HepG2 (cell line): ENCODE measurements at regions not wholly inside any gene's neighbourhood (a gene's known extent, or its start where the extent isn't known, plus 50 kb on each side); places are given as distances from the start of the nearest gene placed in this dataset.
A peak's percentile ranks its signal among the peaks of the same experiment; 100 is the strongest.

Experiments used
- ATAC-seq: fragments of 200-7000 bp; cut with Tn5 transposase; 3 replicates; pipeline ENCODE4 v1.9.1; 2020; ENCODE audit warnings: mild to moderate bottlenecking, moderate library complexity
- BruUV-seq: library from RNA; stranded (reverse); fragments of 400-500 nt; replicated peaks from 2 replicates; lab custom pipeline; 2021; lab: Mats Ljungman, UMichigan
- CTCF ChIA-PET: fragments of 300-600 bp; formaldehyde crosslinking; extraction: SDS; loops from one replicate; lab custom pipeline; 2021; ENCODE audit warnings: low total read pairs, inconsistent platforms, low intra/inter-chr PET ratio; lab: Yijun Ruan, JAX
- POLR2A ChIA-PET: fragments of 350-600 bp; sonication (Branson Sonifier 250); formaldehyde crosslinking; loops from one replicate; lab custom pipeline; 2020; ENCODE audit warnings: antibody characterized with exemption, inconsistent platforms; lab: Yijun Ruan, JAX
- DNase-seq: peaks from one replicate; pipeline ENCODE4 v3.0.0-alpha.2; 2015; ENCODE audit warnings: low spot score
- FAIRE-seq: peaks from 3 replicates; lab custom pipeline; 2011; peaks lifted over from hg19 to GRCh38; lab: Jason Lieb, UNC
- H2AFZ ChIP-seq: one replicate; pipeline ENCODE4 v1.6.1; 2011; ENCODE audit warnings: low read length, inconsistent platforms
- H3K27ac ChIP-seq: fragments of 300-600 bp; 3 replicates; pipeline ENCODE4 v1.8.0; 2011; ENCODE audit warnings: mixed run types, mild to moderate bottlenecking, mixed read lengths, low read length, inconsistent platforms; ENCODE audit not compliant: insufficient read depth; ENCODE audit errors: extremely low read length
- H3K27me3 ChIP-seq, 2 experiments: fragments of 200-600 bp in 1 of 2; 2 replicates in 1 of 2; 3 replicates in 1 of 2; pipeline versions ENCODE4 v1.6.0 to v1.8.0; 2011; ENCODE audit warnings: low read length in 2 of 2, mild to moderate bottlenecking in 2 of 2, moderate library complexity in 2 of 2, inconsistent platforms in 1 of 2; ENCODE audit not compliant: insufficient read depth in 2 of 2, control insufficient read depth in 1 of 2
- H3K36me3 ChIP-seq, 2 experiments: fragments of 200-600 bp in 1 of 2; replicated peaks in 1 of 2; 2 replicates in 1 of 2; 3 replicates in 1 of 2; pipeline versions ENCODE4 v1.5.1 to v1.8.0; 2011; ENCODE audit warnings: low read length in 2 of 2, inconsistent platforms in 1 of 2; ENCODE audit not compliant: insufficient read depth in 2 of 2, control insufficient read depth in 1 of 2
- H3K4me1 ChIP-seq: 2 replicates; pipeline ENCODE4 v1.5.1; 2012; ENCODE audit warnings: low read length, inconsistent platforms; ENCODE audit not compliant: insufficient read depth
- H3K4me2 ChIP-seq: 2 replicates; pipeline ENCODE4 v1.6.0; 2011; ENCODE audit warnings: low read depth, low read length, inconsistent platforms
- H3K4me3 ChIP-seq, 3 experiments: fragments of 200-600 bp in 1 of 3; sonication (generic), shearing (Covaris generic) in 1 of 3; replicated peaks in 1 of 3; 2 replicates each; pipeline ENCODE4 v1.5.1; 2011 to 2016; ENCODE audit warnings: low read length in 3 of 3, inconsistent platforms in 2 of 3, low read depth in 2 of 3, mild to moderate bottlenecking in 2 of 3, control low read depth in 1 of 3, mixed read lengths in 1 of 3; ENCODE audit not compliant: insufficient read depth in 1 of 3
- H3K79me2 ChIP-seq: one replicate; pipeline ENCODE4 v1.6.1; 2011; ENCODE audit warnings: low read length, inconsistent platforms; ENCODE audit not compliant: insufficient read depth
- H3K9ac ChIP-seq: 2 replicates; pipeline ENCODE4 v1.6.0; 2011; ENCODE audit warnings: mild to moderate bottlenecking, low read depth, low read length, inconsistent platforms; ENCODE audit not compliant: insufficient read depth
- H3K9me3 ChIP-seq: 2 replicates; pipeline ENCODE4 v1.5.1; 2012; ENCODE audit warnings: mild to moderate bottlenecking, low read length
- H4K20me1 ChIP-seq: 2 replicates; pipeline ENCODE4 v1.6.0; 2011; ENCODE audit warnings: inconsistent platforms, mild to moderate bottlenecking, low read length, moderate library complexity; ENCODE audit not compliant: insufficient read depth
- ATF1 ChIP-seq: IDR thresholded peaks from 2 replicates; pipeline ENCODE4 v1.6.1; 2016; ENCODE audit warnings: mild to moderate bottlenecking, control low read depth
- FOXA3 ChIP-seq: IDR thresholded peaks from 2 replicates; pipeline ENCODE4 v1.6.1; 2016; ENCODE audit warnings: missing genetic modification reagents, missing compliant biosample characterization
- GTF3A ChIP-seq: sonication (generic); formaldehyde crosslinking; conservative IDR thresholded peaks from 2 replicates; pipeline ENCODE4 v1.4.0; 2020; ENCODE audit warnings: mild to moderate bottlenecking, missing genetic modification reagents
- HNF1A ChIP-seq, 2 experiments: sonication (generic) in 1 of 2; formaldehyde crosslinking in 1 of 2; IDR thresholded peaks; 2 replicates each; pipeline versions ENCODE4 v1.4.0 to v1.6.1; 2016 to 2020; ENCODE audit warnings: borderline replicate concordance in 1 of 2, low read depth in 1 of 2, mild to moderate bottlenecking in 1 of 2, missing genetic modification reagents in 1 of 2
- HOXA7 ChIP-seq: sonication (generic); formaldehyde crosslinking; IDR thresholded peaks from 2 replicates; pipeline ENCODE4 v1.8.1; 2022; ENCODE audit warnings: mild to moderate bottlenecking, missing genetic modification reagents, moderate library complexity
- ISX ChIP-seq: sonication (generic); formaldehyde crosslinking; conservative IDR thresholded peaks from 2 replicates; pipeline ENCODE4 v1.5.0; 2020; ENCODE audit warnings: missing genetic modification reagents
- MAFF ChIP-seq: IDR thresholded peaks from 2 replicates; pipeline ENCODE4 v1.6.1; 2011; ENCODE audit warnings: low read depth, low read length, improper control_type of control experiment
- MAFK ChIP-seq, 2 experiments: IDR thresholded peaks in 1 of 2; conservative IDR thresholded peaks in 1 of 2; 2 replicates each; pipeline ENCODE4 v1.6.1; 2011; ENCODE audit warnings: improper control_type of control experiment in 2 of 2, low read length in 2 of 2
- NFE2L1 ChIP-seq: sonication (generic); formaldehyde crosslinking; IDR thresholded peaks from 2 replicates; pipeline ENCODE4 v1.4.0; 2020; ENCODE audit warnings: missing genetic modification reagents, mild to moderate bottlenecking, borderline replicate concordance
- PATZ1 ChIP-seq: sonication (generic); formaldehyde crosslinking; IDR thresholded peaks from 2 replicates; pipeline ENCODE4 v1.4.0; 2020; ENCODE audit warnings: missing genetic modification reagents
- SP5 ChIP-seq: IDR thresholded peaks from 2 replicates; pipeline ENCODE4 v1.6.1; 2016; ENCODE audit warnings: low read depth, borderline replicate concordance
- TCF7 ChIP-seq: sonication (generic); IDR thresholded peaks from 2 replicates; pipeline ENCODE4 v1.6.1; 2016; ENCODE audit warnings: antibody characterized with exemption, low read depth
- TFAP4 ChIP-seq: sonication (generic); IDR thresholded peaks from 2 replicates; pipeline ENCODE4 v1.6.1; 2016; ENCODE audit warnings: low read depth, borderline replicate concordance
- TFDP1 ChIP-seq: IDR thresholded peaks from 2 replicates; pipeline ENCODE4 v1.6.1; 2016; ENCODE audit warnings: missing compliant biosample characterization, missing genetic modification reagents, borderline replicate concordance
- THAP11 ChIP-seq: IDR thresholded peaks from 2 replicates; pipeline ENCODE4 v1.6.1; 2016; ENCODE audit warnings: missing biosample characterization, missing genetic modification reagents
- ZNF34 ChIP-seq: sonication (generic); formaldehyde crosslinking; IDR thresholded peaks from 2 replicates; pipeline ENCODE4 v1.4.0; 2020; ENCODE audit warnings: mild to moderate bottlenecking, missing genetic modification reagents, borderline replicate concordance
- ZNF570 ChIP-seq: sonication (generic); formaldehyde crosslinking; IDR thresholded peaks from 2 replicates; pipeline ENCODE4 v1.4.0; 2020; ENCODE audit warnings: mild to moderate bottlenecking, missing genetic modification reagents, borderline replicate concordance
- in situ Hi-C: cut with HindIII; loops from 2 replicates; pipeline ENCODE4 v1.10.0; 2017; ENCODE audit warnings: low pct_unique_long_range_greater_than_20kb; ENCODE audit not compliant: extremely low pct_ligation_motif_present
- intact Hi-C: fragments of 100-400 bp; cut with micrococcal nuclease; formaldehyde crosslinking; loops from one replicate; pipeline ENCODE4 v1.10.0; 2022; ENCODE audit not compliant: unreplicated experiment

GRCh38 chr4:26145212-26145611 is 175.6 kb upstream of the RBPJ start (continued):
- TF ChIP-seq PATZ1 (CRISPR knock-in tag) (0 out of 2 replicates have a peak, but pooled peaks have one; percentile 27), MAFF (0 out of 2 replicates have a peak, but pooled peaks have one; percentile 10), SP5 (peak; percentile 58; the same call in 1 of the 2 replicates), TCF7 (peak; percentile 51; the same call in 1 of the 2 replicates), MAFK (conservative IDR thresholded peaks at IDR 0.05 in 1 of 2, IDR thresholded peaks at IDR 0.05 in 1 of 2; ENCODE audit: low read length in 2 of 2) (peak; percentile 18 to 42; a peak in 1 of 4 replicates), FOXA3 (CRISPR knock-in tag) (peak; percentile 50), THAP11 (no peak)

GRCh38 chr4:26148927-26149326 is 171.9 kb upstream of the RBPJ start:
- no peak for FAIRE-seq
- TF ChIP-seq ZNF34 (CRISPR knock-in tag), result no peak
- no peak for TF ChIP-seq ZNF570 (CRISPR knock-in tag)
- no peak for TF ChIP-seq HOXA7
- no peak for TF ChIP-seq HNF1A (IDR thresholded peaks at IDR 0.05; ENCODE audit: low read depth)
- TF ChIP-seq HNF1A (CRISPR knock-in tag; IDR thresholded peaks at IDR 0.05; ENCODE audit: borderline replicate concordance), result no peak
- no peak for TF ChIP-seq ISX (CRISPR knock-in tag)
- no peak for TF ChIP-seq TFDP1 (CRISPR knock-in tag)
- TF ChIP-seq ATF1 (CRISPR knock-in tag), result no peak
- TF ChIP-seq NFE2L1 (CRISPR knock-in tag), result no peak
- TF ChIP-seq GTF3A (CRISPR knock-in tag), result no peak
- no peak for TF ChIP-seq TFAP4

More at GRCh38 chr4:26148927-26149326, 171.9 kb upstream of the RBPJ start:
- Histone ChIP-seq H3K36me3 (no peaks in the 10 kb centered on the region), H3K9ac (no peak overlapping the region), H3K4me2 (no peak overlapping the region), H3K4me3 (no peak overlapping the region), H3K4me1 (peaks cover 20% of the 10 kb centered on the region), H3K9me3 (no peaks in the 10 kb centered on the region), H3K79me2 (no peaks in the 10 kb centered on the region), H3K27ac (no peak overlapping the region), H3K27me3 (no peaks in the 10 kb centered on the region; a peak in 1 of 5 replicates), H4K20me1 (no peaks in the 10 kb centered on the region; the same call in 1 of the 2 replicates), H2AFZ (no peak overlapping the region)
- in situ Hi-C loops, result no loop called here
- CTCF ChIA-PET, result no interaction called here
- no peak for DNase-seq
- POLR2A ChIA-PET, result no interaction called here
- intact Hi-C loops, result no loop called here
- ATAC-seq, result no peak
- no TSS peak for BruUV-seq
